Colonic mucosa (tissue), 4 donors: ENCODE measurements at regions not wholly inside any gene's neighbourhood (a gene's known extent, or its start where the extent isn't known, plus 50 kb on each side); places are given as distances from the start of the nearest gene placed in this dataset.

Experiments used
- DNase-seq: peaks from one replicate; pipeline ENCODE4 v3.0.0-alpha.2; 2020
- H3K27ac ChIP-seq: fragments of 200-600 bp; one replicate; pipeline ENCODE4 v1.8.0; 2021
- H3K27me3 ChIP-seq: fragments of 200-600 bp; one replicate; pipeline ENCODE4 v1.8.0; 2021
- H3K36me3 ChIP-seq: fragments of 200-600 bp; one replicate; pipeline ENCODE4 v1.8.0; 2021
- H3K4me1 ChIP-seq: fragments of 200-600 bp; one replicate; pipeline ENCODE4 v1.8.0; 2021; ENCODE audit warnings: mild to moderate bottlenecking
- H3K4me3 ChIP-seq: fragments of 200-600 bp; one replicate; pipeline ENCODE4 v1.8.0; 2021
- H3K9ac ChIP-seq, 2 donors: one replicate each; pipeline ENCODE4 v1.7.0; 2013; ENCODE audit warnings: control low read depth in 2 of 2, low read depth in 2 of 2, low read length in 2 of 2
- H3K9me3 ChIP-seq: fragments of 200-600 bp; one replicate; pipeline ENCODE4 v1.8.0; 2021
- intact Hi-C: fragments of 100-400 bp; cut with DNase I; formaldehyde crosslinking; loops from one replicate; pipeline ENCODE4 v1.14.1; 2022
- TF ChIP-seq, protein P1 (sequence below): fragments of 200-600 bp; IDR thresholded peaks from one replicate; pipeline ENCODE4 v1.8.0; 2022; ENCODE audit warnings: antibody characterized with exemption, mild to moderate bottlenecking
- donor health status: healthy.
- donor health status: DM: no; HTN: no; CAD: no.
- donor health status: DM: no; HTN: no; CAD: no.

DNA sequence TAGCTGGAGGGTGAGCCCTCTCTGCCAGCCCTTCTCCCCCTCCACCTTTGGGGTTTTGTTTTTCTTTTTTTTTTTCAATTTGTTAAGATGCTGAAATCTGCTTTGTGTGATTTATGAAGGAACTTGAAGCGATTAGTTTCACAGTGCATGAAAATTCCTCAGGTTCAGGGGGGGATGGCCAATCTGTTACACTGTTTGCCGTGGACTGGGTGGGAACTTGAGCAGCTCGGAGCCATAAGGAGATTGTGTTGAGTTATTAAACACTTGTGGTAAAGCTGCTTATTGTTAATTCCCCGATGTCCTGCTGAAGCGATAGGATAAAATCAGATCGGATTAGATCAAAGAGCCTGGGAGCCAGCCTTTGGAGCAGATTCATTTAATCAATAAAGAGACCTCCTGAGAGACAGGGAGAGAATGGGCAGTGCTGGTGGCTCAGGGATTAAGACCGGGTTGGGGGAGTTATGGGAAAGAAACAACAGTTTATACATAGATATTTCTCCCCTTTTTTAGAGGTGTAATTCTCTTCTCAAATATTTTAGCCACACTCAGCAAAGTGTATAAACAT lies 105.8 kb upstream of the SPATA31D4 start:
- TF ChIP-seq, protein P1, sequence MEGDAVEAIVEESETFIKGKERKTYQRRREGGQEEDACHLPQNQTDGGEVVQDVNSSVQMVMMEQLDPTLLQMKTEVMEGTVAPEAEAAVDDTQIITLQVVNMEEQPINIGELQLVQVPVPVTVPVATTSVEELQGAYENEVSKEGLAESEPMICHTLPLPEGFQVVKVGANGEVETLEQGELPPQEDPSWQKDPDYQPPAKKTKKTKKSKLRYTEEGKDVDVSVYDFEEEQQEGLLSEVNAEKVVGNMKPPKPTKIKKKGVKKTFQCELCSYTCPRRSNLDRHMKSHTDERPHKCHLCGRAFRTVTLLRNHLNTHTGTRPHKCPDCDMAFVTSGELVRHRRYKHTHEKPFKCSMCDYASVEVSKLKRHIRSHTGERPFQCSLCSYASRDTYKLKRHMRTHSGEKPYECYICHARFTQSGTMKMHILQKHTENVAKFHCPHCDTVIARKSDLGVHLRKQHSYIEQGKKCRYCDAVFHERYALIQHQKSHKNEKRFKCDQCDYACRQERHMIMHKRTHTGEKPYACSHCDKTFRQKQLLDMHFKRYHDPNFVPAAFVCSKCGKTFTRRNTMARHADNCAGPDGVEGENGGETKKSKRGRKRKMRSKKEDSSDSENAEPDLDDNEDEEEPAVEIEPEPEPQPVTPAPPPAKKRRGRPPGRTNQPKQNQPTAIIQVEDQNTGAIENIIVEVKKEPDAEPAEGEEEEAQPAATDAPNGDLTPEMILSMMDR = no peak
- Histone ChIP-seq H3K4me1 (no peaks in the 10 kb centered on the region), H3K4me3 (no peak overlapping the region), H3K36me3 (no peaks in the 10 kb centered on the region), H3K27me3 (no peaks in the 10 kb centered on the region), H3K9me3 (no peaks in the 10 kb centered on the region), H3K9ac (no peak overlapping the region), H3K27ac (no peak overlapping the region)
- no peak for DNase-seq
- intact Hi-C loops = no loop called here

DNA sequence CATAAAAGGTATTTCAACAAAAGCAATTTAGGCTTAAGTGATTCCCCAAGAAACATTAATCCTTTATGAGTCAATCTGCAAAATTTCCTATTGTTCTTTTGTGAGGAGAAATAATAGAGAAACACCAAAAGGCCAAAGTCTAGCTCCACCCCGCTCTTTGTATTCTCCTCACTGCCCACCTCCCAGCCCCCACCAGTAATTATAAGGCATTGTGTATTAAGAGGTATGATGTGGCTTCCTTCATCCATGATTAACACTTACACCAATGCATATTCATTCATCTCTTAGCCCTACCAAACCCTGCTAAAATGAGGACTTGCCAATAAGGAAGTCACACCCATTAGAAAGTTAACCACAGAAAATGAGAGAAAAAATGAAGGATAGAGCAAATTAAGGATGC lies 105.3 kb upstream of the SPATA31D4 start:
- H3K27ac ChIP-seq = no peak overlapping the region
- H3K4me3 ChIP-seq = no peak overlapping the region
- H3K9me3 ChIP-seq = no peaks in the 10 kb centered on the region
- no peaks in the 10 kb centered on the region for H3K27me3 ChIP-seq
- DNase-seq = no peak
- intact Hi-C loops = no loop called here
- H3K9ac ChIP-seq = no peak overlapping the region
- no peaks in the 10 kb centered on the region for H3K4me1 ChIP-seq
- no peaks in the 10 kb centered on the region for H3K36me3 ChIP-seq
- TF ChIP-seq, protein P1 = no peak

DNA sequence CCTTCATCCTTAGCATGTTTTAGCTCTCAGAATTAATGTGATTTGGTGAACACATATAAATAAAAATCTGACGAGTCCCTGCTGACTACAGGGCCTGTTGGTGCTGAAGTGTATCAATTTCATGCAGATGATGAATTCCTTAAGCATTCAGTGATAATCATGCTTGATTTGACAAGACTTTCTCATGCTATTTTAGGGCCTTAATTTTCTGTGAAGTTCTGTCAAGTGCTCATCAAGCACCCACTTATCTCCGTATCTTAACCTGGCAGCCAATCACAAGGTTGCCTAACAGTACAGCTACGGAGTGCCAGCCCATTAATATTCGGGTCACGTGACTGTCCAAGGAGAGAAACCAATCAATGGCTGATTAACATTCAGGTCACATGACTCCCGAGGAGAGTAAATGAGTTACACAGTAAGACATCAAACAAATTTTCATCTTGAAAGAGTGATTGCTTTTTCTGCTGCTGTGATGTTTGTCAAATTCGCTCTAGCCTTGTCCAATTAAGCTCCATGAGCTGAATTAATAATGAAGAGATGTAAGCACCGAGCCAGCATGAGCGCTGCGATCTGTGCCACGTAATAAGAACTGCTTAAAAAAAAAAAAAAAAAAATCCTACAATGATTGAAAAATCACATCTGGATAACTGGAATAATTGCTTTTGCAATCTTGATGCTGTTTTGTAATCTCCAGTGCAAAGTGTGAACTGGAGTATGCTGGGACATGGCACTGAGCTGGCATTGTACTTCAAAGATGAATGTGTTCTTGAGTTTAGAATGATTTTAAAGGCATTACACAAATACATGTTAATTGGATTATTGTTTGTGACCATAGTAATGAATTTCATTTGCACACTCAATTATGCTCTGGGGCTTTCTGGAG lies 104.3 kb upstream of the SPATA31D4 start:
- Histone ChIP-seq H3K36me3 (no peaks in the 10 kb centered on the region), H3K9me3 (no peaks in the 10 kb centered on the region), H3K4me1 (no peaks in the 10 kb centered on the region), H3K4me3 (no peak overlapping the region), H3K27me3 (no peaks in the 10 kb centered on the region), H3K27ac (no peak overlapping the region), H3K9ac (no peak overlapping the region)
- no peak for DNase-seq
- intact Hi-C loops = no loop called here
- TF ChIP-seq, protein P1 = no peak

DNA sequence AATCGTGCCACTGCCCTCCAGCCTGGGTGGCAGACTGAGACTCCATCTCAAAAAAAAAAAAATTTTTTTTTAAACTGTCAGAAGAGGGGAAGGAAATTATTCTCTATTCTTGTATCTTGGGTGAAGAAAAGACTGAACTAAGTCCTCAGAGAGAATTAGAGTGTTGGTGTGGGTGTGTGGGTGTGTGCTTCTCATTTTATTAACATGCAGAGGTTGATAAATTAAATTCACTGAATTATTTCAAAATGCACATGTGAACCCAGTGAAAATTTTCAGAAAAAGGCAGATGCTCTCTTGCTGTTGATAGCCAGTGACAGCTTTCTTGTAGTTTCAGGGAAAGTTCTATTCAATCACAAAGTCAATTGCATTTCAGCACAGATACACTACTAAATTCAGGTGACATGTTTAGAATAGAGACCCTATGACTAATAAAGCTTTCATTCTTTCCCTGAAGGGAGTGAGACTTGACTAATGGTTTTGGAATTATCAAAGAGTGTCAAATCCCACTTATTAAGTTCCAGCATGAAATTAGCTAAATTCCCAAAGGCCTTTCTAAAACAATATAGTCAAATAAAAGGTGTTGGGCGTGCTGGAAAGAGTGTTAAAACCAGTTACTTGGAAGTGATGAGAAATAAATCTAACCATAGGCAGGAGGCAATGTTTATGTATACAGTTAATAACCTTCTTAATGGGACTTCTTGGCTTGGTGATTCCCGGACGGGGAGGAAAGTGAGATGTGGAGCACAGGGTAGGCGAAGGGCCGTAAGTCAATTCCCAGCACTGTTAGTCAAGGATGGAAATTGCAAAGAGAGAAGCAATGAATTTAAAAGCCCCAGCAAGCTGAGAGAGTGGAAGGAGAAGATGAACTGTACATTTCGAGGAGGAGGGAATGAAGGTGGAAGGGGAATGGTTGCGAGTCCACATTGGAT lies 103.2 kb upstream of the SPATA31D4 start:
- H3K27ac ChIP-seq = no peak overlapping the region
- intact Hi-C loops = no loop called here
- DNase-seq = no peak

More for the DNA sequence above, 103.2 kb upstream of the SPATA31D4 start:
- H3K4me3 ChIP-seq = no peak overlapping the region
- no peaks in the 10 kb centered on the region for H3K36me3 ChIP-seq
- no peaks in the 10 kb centered on the region for H3K27me3 ChIP-seq
- no peaks in the 10 kb centered on the region for H3K9me3 ChIP-seq
- TF ChIP-seq, protein P1 = no peak
- H3K4me1 ChIP-seq = no peaks in the 10 kb centered on the region
- no peak overlapping the region for H3K9ac ChIP-seq
